B cell (primary cell): ENCODE measurements at regions not wholly inside any gene's neighbourhood (a gene's known extent, or its start where the extent isn't known, plus 50 kb on each side); places are given as distances from the start of the nearest gene placed in this dataset.

Experiments used
- ATAC-seq: fragments of 200-7000 bp; cut with Tn5 transposase; one replicate; pipeline ENCODE4 v1.10.0; 2021; ENCODE audit warnings: low read depth, mild to moderate bottlenecking, moderate number of reproducible peaks, moderate library complexity
- CTCF ChIA-PET: fragments of 350-600 bp; sonication (Branson Sonifier 250); formaldehyde crosslinking; loops from one replicate; lab custom pipeline; 2021; ENCODE audit warnings: antibody characterized with exemption, inconsistent platforms; lab: Charles Lee
- POLR2A ChIA-PET: fragments of 350-600 bp; sonication (Branson Sonifier 250); formaldehyde crosslinking; loops from one replicate; lab custom pipeline; 2021; ENCODE audit warnings: antibody characterized with exemption; lab: Charles Lee
- DNase-seq: peaks from one replicate; pipeline ENCODE4 v3.0.0; 2013
- H2AFZ ChIP-seq: 2 replicates; pipeline ENCODE4 v1.6.1; 2012; ENCODE audit warnings: mild to moderate bottlenecking, low read depth, low read length; ENCODE audit not compliant: insufficient read depth, poor library complexity, severe bottlenecking
- H3K27ac ChIP-seq, 2 donors: 1 replicate in 1 of 2; 2 replicates in 1 of 2; pipeline ENCODE4 v1.5.1; 2012 to 2013; ENCODE audit warnings: low read length in 2 of 2, mild to moderate bottlenecking in 2 of 2, moderate library complexity in 1 of 2
- H3K27me3 ChIP-seq, 4 experiments: fragments of 200-600 bp in 1 of 4; sonication (generic) in 1 of 4; replicated peaks in 1 of 4; 1 replicate in 2 of 4; 2 replicates in 2 of 4; pipeline versions ENCODE4 v1.6.1 to v1.7.0; 2013 to 2016; ENCODE audit warnings: low read length in 3 of 4, mild to moderate bottlenecking in 2 of 4, mixed read lengths in 1 of 4, moderate library complexity in 1 of 4; ENCODE audit not compliant: insufficient read depth in 4 of 4, control insufficient read depth in 3 of 4; ENCODE audit errors: control extremely low read depth in 1 of 4
- H3K36me3 ChIP-seq, 2 experiments: replicated peaks in 1 of 2; 1 replicate in 1 of 2; 2 replicates in 1 of 2; pipeline versions ENCODE4 v1.6.1 to v1.7.1; 2013; ENCODE audit warnings: low read length in 1 of 2; ENCODE audit not compliant: insufficient read depth in 2 of 2, control insufficient read depth in 1 of 2; ENCODE audit errors: control extremely low read depth in 1 of 2, extremely low read depth in 1 of 2
- H3K4me1 ChIP-seq, 2 donors: fragments of 200-600 bp in 1 of 2; sonication (generic) in 1 of 2; 1 replicate in 1 of 2; 2 replicates in 1 of 2; pipeline versions ENCODE4 v1.5.1 to v1.6.1; 2013 to 2017; ENCODE audit warnings: low read length in 2 of 2; ENCODE audit not compliant: control insufficient read depth in 2 of 2, insufficient read depth in 2 of 2
- H3K4me2 ChIP-seq: replicated peaks from 2 replicates; pipeline ENCODE3; 2012; ENCODE audit warnings: mild to moderate bottlenecking, low read depth, low read length; ENCODE audit not compliant: poor library complexity, severe bottlenecking
- H3K4me3 ChIP-seq, 5 experiments: fragments of 200-600 bp in 1 of 5; sonication (generic) in 1 of 5; 1 replicate in 3 of 5; 2 replicates in 2 of 5; pipeline versions ENCODE4 v1.5.1 to v1.7.0; 2011 to 2016; ENCODE audit warnings: low read length in 4 of 5, mild to moderate bottlenecking in 4 of 5, low read depth in 2 of 5, control low read depth in 1 of 5, moderate library complexity in 1 of 5; ENCODE audit not compliant: insufficient read depth in 1 of 5; ENCODE audit errors: control extremely low read depth in 1 of 5, extremely low read depth in 1 of 5
- H3K79me2 ChIP-seq: fragments of 200-600 bp; sonication (generic); one replicate; pipeline ENCODE4 v1.6.0; 2016; ENCODE audit warnings: low read length; ENCODE audit not compliant: control insufficient read depth, insufficient read depth
- H3K9ac ChIP-seq: fragments of 200-600 bp; sonication (generic); 2 replicates; pipeline ENCODE4 v1.6.1; 2017; ENCODE audit warnings: mild to moderate bottlenecking, low read length, moderate library complexity
- H3K9me3 ChIP-seq, 3 donors: one replicate each; pipeline versions ENCODE4 v1.6.1 to v1.7.1; 2013; ENCODE audit warnings: low read length in 2 of 3; ENCODE audit not compliant: control insufficient read depth in 2 of 3, insufficient read depth in 1 of 3; ENCODE audit errors: control extremely low read depth in 1 of 3
- H4K20me1 ChIP-seq: 2 replicates; pipeline ENCODE4 v1.6.0; 2012; ENCODE audit warnings: mild to moderate bottlenecking, low read length; ENCODE audit not compliant: insufficient read depth, control insufficient read depth, poor library complexity, severe bottlenecking
- H3K27ac Mint-ChIP-seq: one replicate; pipeline ENCODE4 v1.8.0; 2021; ENCODE audit warnings: mixed read lengths
- H3K27me3 Mint-ChIP-seq: one replicate; pipeline ENCODE4 v1.8.0; 2021; ENCODE audit warnings: mixed read lengths
- H3K4me1 Mint-ChIP-seq: one replicate; pipeline ENCODE4 v1.8.0; 2021; ENCODE audit warnings: mixed read lengths
- H3K4me3 Mint-ChIP-seq: one replicate; pipeline ENCODE4 v1.8.0; 2021; ENCODE audit warnings: mixed read lengths
- H3K9me3 Mint-ChIP-seq: one replicate; pipeline ENCODE4 v1.8.0; 2022; ENCODE audit warnings: mixed read lengths; ENCODE audit not compliant: insufficient read depth
- EZH2 ChIP-seq: IDR thresholded peaks from 2 replicates; pipeline ENCODE4 v1.6.1; 2012; ENCODE audit warnings: borderline replicate concordance, low read depth, mild to moderate bottlenecking, moderate library complexity, low read length; ENCODE audit not compliant: insufficient read depth, poor library complexity, severe bottlenecking
- WGBS: methylation state at CpG from one replicate; pipeline ENCODE4 v1.1.5; 2013; ENCODE audit warnings: missing lambda C conversion rate; ENCODE audit not compliant: insufficient coverage; 5-methylcytosine and 5-hydroxymethylcytosine counted together
- intact Hi-C: fragments of 100-400 bp; cut with micrococcal nuclease; formaldehyde crosslinking; loops from one replicate; pipeline ENCODE4 v1.10.0; 2022
- TF ChIP-seq, protein P1 (sequence below): fragments of 200-600 bp; IDR thresholded peaks from one replicate; pipeline ENCODE4 v1.8.0; 2022; ENCODE audit warnings: antibody characterized with exemption, mild to moderate bottlenecking

DNA sequence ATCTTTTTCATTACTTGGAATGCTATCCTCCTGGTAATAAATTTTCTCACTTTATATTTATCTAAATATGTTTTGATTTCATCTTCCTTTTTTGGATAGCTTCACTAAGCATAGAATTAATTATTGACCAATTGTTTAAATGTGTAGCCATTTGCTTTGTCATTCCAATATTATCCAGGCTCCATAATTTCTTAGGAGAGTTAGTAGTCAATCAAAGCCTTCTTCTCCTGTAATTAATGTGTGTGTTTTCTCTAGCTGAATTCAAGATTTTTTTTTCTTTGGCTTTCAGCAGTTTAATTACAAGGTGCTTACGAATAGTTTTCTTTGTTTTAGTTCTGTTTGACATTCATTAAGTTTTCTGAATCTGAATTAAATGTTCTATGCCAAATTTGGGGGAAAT lies 545.9 kb upstream of the CELF2 start:
- H3K27ac ChIP-seq: no peak overlapping the region
- no peaks in the 10 kb centered on the region for H3K4me1 ChIP-seq
- ChIA-PET POLR2A (no interaction called here), CTCF (no interaction called here)
- H3K27me3 ChIP-seq: no peaks in the 10 kb centered on the region
- no peaks in the 10 kb centered on the region for H4K20me1 ChIP-seq
- Mint-ChIP-seq H3K4me1 (no peaks in the 10 kb centered on the region), H3K9me3 (no peaks in the 10 kb centered on the region), H3K27me3 (no peaks in the 10 kb centered on the region), H3K4me3 (no peak overlapping the region), H3K27ac (no peak overlapping the region)
- H3K36me3 ChIP-seq: no peaks in the 10 kb centered on the region
- DNase-seq (no peak), ATAC-seq (no peak)
- no CpG with 5 or more reads among the region's 1 CpG for WGBS
- H3K79me2 ChIP-seq: no peaks in the 10 kb centered on the region
- no peak overlapping the region for H3K4me3 ChIP-seq
- no peak for TF ChIP-seq EZH2
- TF ChIP-seq, protein P1, sequence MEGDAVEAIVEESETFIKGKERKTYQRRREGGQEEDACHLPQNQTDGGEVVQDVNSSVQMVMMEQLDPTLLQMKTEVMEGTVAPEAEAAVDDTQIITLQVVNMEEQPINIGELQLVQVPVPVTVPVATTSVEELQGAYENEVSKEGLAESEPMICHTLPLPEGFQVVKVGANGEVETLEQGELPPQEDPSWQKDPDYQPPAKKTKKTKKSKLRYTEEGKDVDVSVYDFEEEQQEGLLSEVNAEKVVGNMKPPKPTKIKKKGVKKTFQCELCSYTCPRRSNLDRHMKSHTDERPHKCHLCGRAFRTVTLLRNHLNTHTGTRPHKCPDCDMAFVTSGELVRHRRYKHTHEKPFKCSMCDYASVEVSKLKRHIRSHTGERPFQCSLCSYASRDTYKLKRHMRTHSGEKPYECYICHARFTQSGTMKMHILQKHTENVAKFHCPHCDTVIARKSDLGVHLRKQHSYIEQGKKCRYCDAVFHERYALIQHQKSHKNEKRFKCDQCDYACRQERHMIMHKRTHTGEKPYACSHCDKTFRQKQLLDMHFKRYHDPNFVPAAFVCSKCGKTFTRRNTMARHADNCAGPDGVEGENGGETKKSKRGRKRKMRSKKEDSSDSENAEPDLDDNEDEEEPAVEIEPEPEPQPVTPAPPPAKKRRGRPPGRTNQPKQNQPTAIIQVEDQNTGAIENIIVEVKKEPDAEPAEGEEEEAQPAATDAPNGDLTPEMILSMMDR: no peak
- H3K9me3 ChIP-seq: no peaks in the 10 kb centered on the region
- intact Hi-C loops: no loop called here
- H2AFZ ChIP-seq: no peak overlapping the region
- no peak overlapping the region for H3K9ac ChIP-seq
- H3K4me2 ChIP-seq: no peak overlapping the region

DNA sequence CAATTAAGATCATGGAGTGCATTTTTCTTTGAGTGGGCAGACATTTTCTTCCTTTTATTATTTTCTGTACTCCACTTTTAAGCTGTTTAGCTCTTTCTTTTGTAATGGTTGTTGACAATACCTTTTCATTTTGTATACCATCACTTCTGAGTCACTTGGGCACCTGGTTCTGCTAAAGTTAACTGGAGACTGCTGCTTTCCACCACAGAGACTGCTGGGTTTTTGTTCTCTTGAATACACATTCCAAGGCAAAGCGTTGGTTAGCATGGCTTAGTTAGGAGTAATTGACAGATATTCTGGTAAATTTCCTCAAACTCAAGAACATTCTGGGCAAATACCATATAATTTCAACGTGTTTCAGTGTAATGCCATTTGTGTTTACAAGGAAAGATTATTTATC lies 541.9 kb upstream of the CELF2 start:
- Mint-ChIP-seq H3K4me1 (no peaks in the 10 kb centered on the region), H3K9me3 (no peaks in the 10 kb centered on the region), H3K27me3 (peaks cover 5% of the 10 kb centered on the region), H3K4me3 (no peak overlapping the region), H3K27ac (no peak overlapping the region)
- no CpG with 5 or more reads among the region's 2 CpGs for WGBS
- Histone ChIP-seq H3K27me3 (no peaks in the 10 kb centered on the region), H3K4me2 (no peak overlapping the region), H3K4me1 (no peaks in the 10 kb centered on the region), H3K9me3 (no peaks in the 10 kb centered on the region), H3K9ac (no peak overlapping the region), H3K4me3 (no peak overlapping the region), H2AFZ (no peak overlapping the region), H4K20me1 (no peaks in the 10 kb centered on the region), H3K36me3 (no peaks in the 10 kb centered on the region), H3K79me2 (no peaks in the 10 kb centered on the region), H3K27ac (no peak overlapping the region)
- no peak for TF ChIP-seq EZH2
- TF ChIP-seq, protein P1: no peak
- ChIA-PET POLR2A (no interaction called here), CTCF (no interaction called here)
- ATAC-seq (no peak), DNase-seq (no peak)
- intact Hi-C loops: no loop called here
